HL-60 (cell line): ENCODE measurements at regions not wholly inside any gene's neighbourhood (a gene's known extent, or its start where the extent isn't known, plus 50 kb on each side); places are given as distances from the start of the nearest gene placed in this dataset.

ENCODE experiments used
- DNase-seq, 2 experiments: peaks; one replicate each; pipeline ENCODE4 v3.0.0-alpha.2; 2010 to 2020; ENCODE audit warnings: low read depth in 1 of 2, low spot score in 1 of 2
- H3K27ac ChIP-seq: fragments of 250-450 bp; sonication (Bioruptor Pico); replicated peaks from 2 replicates; pipeline ENCODE4 v1.5.1; 2020; ENCODE audit warnings: mild to moderate bottlenecking, moderate library complexity
- H3K27me3 ChIP-seq: fragments of 250-450 bp; sonication (Bioruptor Pico); 2 replicates; pipeline ENCODE4 v1.5.1; 2021; ENCODE audit warnings: mild to moderate bottlenecking, moderate library complexity; ENCODE audit not compliant: insufficient read depth, poor library complexity, severe bottlenecking
- H3K4me3 ChIP-seq: replicated peaks from 2 replicates; pipeline ENCODE4 v1.5.1; 2011; ENCODE audit warnings: mild to moderate bottlenecking, control low read depth, low read length; ENCODE audit not compliant: insufficient read depth
- CTCF ChIP-seq: IDR thresholded peaks from one replicate; pipeline ENCODE4 v1.5.1; 2011; ENCODE audit warnings: low read length, control low read depth, inconsistent platforms; ENCODE audit not compliant: insufficient read depth
- GABPA ChIP-seq: IDR thresholded peaks from 2 replicates; pipeline ENCODE4 v1.6.1; 2012; ENCODE audit warnings: low read depth
- POLR2AphosphoS5 ChIP-seq: IDR thresholded peaks from 2 replicates; pipeline ENCODE4 v1.6.1; 2012; ENCODE audit warnings: low read depth
- SPI1 ChIP-seq: IDR thresholded peaks from 2 replicates; pipeline ENCODE4 v1.6.1; 2012; ENCODE audit warnings: low read depth, mild to moderate bottlenecking, borderline replicate concordance
- TF ChIP-seq, protein P1 (sequence below): IDR thresholded peaks from 2 replicates; pipeline ENCODE4 v1.6.1; 2012; ENCODE audit warnings: low read depth; ENCODE audit not compliant: insufficient replicate concordance

DNA sequence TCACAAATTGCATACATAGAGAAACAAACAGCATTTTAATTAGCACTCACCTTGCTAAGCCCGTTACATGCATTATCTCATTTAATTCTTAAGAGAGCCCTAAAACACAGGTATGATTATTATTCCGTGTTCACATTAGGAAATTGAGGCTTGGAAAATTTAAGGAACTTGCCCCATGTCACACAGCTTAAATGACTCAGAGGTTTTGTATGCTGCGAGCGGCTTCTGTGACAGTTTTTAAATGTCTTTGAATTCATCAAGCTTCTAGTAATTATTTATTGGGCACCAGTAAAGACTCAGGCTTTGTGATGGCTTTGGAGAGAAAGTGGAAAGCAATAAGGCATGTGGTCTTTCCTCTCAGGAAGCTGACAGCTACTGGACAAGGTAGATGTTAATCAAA, 166.7 kb upstream of the THBS1 start:
- no peak overlapping the region for H3K27ac ChIP-seq
- TF ChIP-seq SPI1 (no peak), CTCF (no peak), GABPA (no peak), POLR2AphosphoS5 (no peak)
- TF ChIP-seq, protein P1, sequence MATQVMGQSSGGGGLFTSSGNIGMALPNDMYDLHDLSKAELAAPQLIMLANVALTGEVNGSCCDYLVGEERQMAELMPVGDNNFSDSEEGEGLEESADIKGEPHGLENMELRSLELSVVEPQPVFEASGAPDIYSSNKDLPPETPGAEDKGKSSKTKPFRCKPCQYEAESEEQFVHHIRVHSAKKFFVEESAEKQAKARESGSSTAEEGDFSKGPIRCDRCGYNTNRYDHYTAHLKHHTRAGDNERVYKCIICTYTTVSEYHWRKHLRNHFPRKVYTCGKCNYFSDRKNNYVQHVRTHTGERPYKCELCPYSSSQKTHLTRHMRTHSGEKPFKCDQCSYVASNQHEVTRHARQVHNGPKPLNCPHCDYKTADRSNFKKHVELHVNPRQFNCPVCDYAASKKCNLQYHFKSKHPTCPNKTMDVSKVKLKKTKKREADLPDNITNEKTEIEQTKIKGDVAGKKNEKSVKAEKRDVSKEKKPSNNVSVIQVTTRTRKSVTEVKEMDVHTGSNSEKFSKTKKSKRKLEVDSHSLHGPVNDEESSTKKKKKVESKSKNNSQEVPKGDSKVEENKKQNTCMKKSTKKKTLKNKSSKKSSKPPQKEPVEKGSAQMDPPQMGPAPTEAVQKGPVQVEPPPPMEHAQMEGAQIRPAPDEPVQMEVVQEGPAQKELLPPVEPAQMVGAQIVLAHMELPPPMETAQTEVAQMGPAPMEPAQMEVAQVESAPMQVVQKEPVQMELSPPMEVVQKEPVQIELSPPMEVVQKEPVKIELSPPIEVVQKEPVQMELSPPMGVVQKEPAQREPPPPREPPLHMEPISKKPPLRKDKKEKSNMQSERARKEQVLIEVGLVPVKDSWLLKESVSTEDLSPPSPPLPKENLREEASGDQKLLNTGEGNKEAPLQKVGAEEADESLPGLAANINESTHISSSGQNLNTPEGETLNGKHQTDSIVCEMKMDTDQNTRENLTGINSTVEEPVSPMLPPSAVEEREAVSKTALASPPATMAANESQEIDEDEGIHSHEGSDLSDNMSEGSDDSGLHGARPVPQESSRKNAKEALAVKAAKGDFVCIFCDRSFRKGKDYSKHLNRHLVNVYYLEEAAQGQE = no peak
- no peaks in the 10 kb centered on the region for H3K27me3 ChIP-seq
- no peak overlapping the region for H3K4me3 ChIP-seq
- DNase-seq = no peak

DNA sequence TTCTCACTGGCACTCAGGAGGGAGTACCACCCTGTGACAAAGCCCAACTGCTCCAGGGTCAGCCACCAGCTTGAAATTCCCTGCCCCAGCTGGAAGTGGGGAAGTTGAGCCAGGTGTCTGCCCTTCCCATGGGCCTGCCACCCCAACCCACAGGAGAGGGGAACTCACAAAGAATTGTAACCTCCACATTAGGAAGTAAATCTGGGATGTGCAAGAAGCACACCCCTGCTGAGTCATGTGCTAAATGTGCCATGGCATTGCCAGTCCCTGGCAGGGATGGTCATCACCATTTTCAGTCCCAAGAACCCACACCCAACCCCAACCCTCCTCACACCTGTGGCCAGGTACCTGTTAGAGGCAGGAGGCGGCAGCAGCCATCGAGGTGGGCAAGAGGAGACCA, 165.2 kb upstream of the THBS1 start:
- no peak overlapping the region for H3K4me3 ChIP-seq
- H3K27ac ChIP-seq = no peak overlapping the region
- H3K27me3 ChIP-seq = no peaks in the 10 kb centered on the region
- TF ChIP-seq SPI1 (no peak), GABPA (no peak), CTCF (no peak), POLR2AphosphoS5 (no peak)
- TF ChIP-seq, protein P1 = no peak
- DNase-seq = no peak

DNA sequence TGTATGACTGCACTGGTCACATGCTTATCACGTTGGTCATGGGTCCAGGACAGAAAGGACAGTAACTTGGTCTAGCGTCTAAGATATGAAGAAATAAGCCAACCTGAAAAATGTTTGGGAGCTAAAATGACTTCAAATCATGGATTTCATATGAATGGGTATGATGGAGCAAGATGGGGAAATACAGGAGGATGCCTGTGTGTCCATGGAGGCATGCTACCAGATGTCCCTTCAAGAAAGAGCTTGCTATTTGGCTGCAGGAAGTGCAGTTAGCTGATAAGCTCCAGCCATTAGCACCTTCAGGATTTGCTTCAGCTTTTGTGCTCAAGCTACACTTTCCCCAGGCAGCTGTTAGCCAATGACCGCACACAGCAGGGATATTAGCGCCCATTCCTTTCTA, 164.6 kb upstream of the THBS1 start:
- Histone ChIP-seq H3K4me3 (no peak overlapping the region), H3K27me3 (no peaks in the 10 kb centered on the region), H3K27ac (no peak overlapping the region)
- TF ChIP-seq GABPA (no peak), CTCF (no peak), POLR2AphosphoS5 (no peak), SPI1 (no peak)
- TF ChIP-seq, protein P1 = no peak
- DNase-seq = no peak
